MCF 10A (cell line): ENCODE measurements at regions not wholly inside any gene's neighbourhood (a gene's known extent, or its start where the extent isn't known, plus 50 kb on each side); places are given as distances from the start of the nearest gene placed in this dataset.

Source experiments
- BruUV-seq: library from RNA; stranded (reverse); fragments of 400-500 nt; replicated peaks from 2 replicates; lab custom pipeline; 2021; lab: Mats Ljungman, UMichigan
- CTCF ChIA-PET: fragments of 300-600 bp; sonication (Branson Sonifier 250); formaldehyde crosslinking; extraction: SDS; loops from one replicate; lab custom pipeline; 2021; ENCODE audit warnings: antibody characterized with exemption, inconsistent platforms; lab: Yijun Ruan, JAX
- POLR2A ChIA-PET: fragments of 300-600, 350-650 bp; sonication (Branson Sonifier 250); formaldehyde crosslinking; extraction: SDS; loops from one replicate; lab custom pipeline; 2020; ENCODE audit warnings: antibody characterized with exemption, inconsistent platforms; lab: Yijun Ruan, JAX
- DNase-seq: peaks from one replicate; pipeline ENCODE4 v3.0.0-alpha.2; 2018; ENCODE audit not compliant: unreplicated experiment
- H3K27ac Mint-ChIP-seq: one replicate; pipeline ENCODE4 v1.8.0; 2022; ENCODE audit warnings: mild to moderate bottlenecking, low read depth, mixed read lengths; ENCODE audit not compliant: unreplicated experiment
- H3K27me3 Mint-ChIP-seq: one replicate; pipeline ENCODE4 v1.8.0; 2022; ENCODE audit warnings: mixed read lengths; ENCODE audit not compliant: insufficient read depth, unreplicated experiment
- H3K36me3 Mint-ChIP-seq: one replicate; pipeline ENCODE4 v1.8.0; 2022; ENCODE audit warnings: mild to moderate bottlenecking, moderate library complexity, mixed read lengths; ENCODE audit not compliant: insufficient read depth, unreplicated experiment
- H3K4me1 Mint-ChIP-seq: one replicate; pipeline ENCODE4 v1.8.0; 2022; ENCODE audit warnings: mixed read lengths; ENCODE audit not compliant: insufficient read depth, unreplicated experiment
- H3K4me3 Mint-ChIP-seq: one replicate; pipeline ENCODE4 v1.8.0; 2022; ENCODE audit warnings: mild to moderate bottlenecking, moderate library complexity, mixed read lengths; ENCODE audit not compliant: unreplicated experiment
- H3K9me3 Mint-ChIP-seq: one replicate; pipeline ENCODE4 v1.8.0; 2022; ENCODE audit warnings: mixed read lengths; ENCODE audit not compliant: unreplicated experiment
- intact Hi-C: fragments of 100-400 bp; cut with micrococcal nuclease; formaldehyde crosslinking; loops from 2 replicates; pipeline ENCODE4 v1.14.1; 2022
- TF ChIP-seq, protein P1 (sequence below): fragments of 200-600 bp; IDR thresholded peaks from one replicate; pipeline ENCODE4 v1.8.0; 2022; ENCODE audit warnings: antibody characterized with exemption, mild to moderate bottlenecking; ENCODE audit not compliant: unreplicated experiment

DNA sequence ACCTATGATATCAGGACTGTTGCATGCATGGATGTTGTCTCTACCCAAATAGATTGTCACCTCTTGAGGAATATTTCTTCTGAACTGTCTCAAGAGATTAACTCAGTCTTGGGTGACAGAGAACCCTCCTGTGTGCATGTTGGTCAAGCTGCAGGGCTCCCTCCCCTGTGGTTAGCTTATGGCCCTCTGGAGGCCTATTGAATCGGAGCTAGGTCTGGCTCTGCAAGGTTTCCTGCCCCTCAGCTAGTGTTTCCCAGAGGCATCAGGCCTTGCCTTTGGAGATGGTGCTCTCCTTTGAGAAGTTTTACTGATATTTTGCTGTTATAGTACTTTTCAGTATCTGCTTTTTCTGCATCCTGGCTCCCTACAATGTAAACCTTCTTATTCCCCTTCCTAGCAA, 769.2 kb upstream of the FAM98A start:
- Mint-ChIP-seq H3K4me3 (no peak overlapping the region), H3K9me3 (no peaks in the 10 kb centered on the region), H3K27ac (no peak overlapping the region), H3K27me3 (peaks cover 45% of the 10 kb centered on the region), H3K36me3 (no peaks in the 10 kb centered on the region), H3K4me1 (no peaks in the 10 kb centered on the region)
- intact Hi-C loops = no loop called here
- TF ChIP-seq, protein P1, sequence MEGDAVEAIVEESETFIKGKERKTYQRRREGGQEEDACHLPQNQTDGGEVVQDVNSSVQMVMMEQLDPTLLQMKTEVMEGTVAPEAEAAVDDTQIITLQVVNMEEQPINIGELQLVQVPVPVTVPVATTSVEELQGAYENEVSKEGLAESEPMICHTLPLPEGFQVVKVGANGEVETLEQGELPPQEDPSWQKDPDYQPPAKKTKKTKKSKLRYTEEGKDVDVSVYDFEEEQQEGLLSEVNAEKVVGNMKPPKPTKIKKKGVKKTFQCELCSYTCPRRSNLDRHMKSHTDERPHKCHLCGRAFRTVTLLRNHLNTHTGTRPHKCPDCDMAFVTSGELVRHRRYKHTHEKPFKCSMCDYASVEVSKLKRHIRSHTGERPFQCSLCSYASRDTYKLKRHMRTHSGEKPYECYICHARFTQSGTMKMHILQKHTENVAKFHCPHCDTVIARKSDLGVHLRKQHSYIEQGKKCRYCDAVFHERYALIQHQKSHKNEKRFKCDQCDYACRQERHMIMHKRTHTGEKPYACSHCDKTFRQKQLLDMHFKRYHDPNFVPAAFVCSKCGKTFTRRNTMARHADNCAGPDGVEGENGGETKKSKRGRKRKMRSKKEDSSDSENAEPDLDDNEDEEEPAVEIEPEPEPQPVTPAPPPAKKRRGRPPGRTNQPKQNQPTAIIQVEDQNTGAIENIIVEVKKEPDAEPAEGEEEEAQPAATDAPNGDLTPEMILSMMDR = no peak
- DNase-seq = no peak
- BruUV-seq = no TSS peak
- ChIA-PET CTCF (interaction anchor here (0.5 kb wide), 1 partner anchor 33 kb away, joined by 3 read pairs; no protein-coding TSS in a partner anchor), POLR2A (no interaction called here)

DNA sequence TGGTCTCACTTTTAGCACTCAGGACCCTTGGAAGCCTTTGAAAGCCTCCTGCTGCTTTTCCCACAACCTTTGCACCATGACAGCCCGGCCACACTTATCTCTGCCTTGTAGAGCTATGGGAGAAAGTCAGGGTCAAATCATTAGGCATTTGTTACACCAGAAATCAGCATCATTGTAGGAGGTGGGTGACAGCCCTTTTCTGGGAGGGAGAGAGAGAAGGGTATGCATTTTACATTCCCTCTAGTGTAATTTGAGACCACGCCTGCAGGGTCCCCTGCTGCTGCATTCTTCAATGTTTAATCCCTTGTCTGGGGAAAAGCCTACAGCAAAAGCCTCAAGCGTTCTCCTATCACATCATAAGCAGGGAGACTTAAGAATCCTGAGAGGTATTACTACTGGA, 766.8 kb upstream of the FAM98A start:
- no peaks in the 10 kb centered on the region for H3K4me1 Mint-ChIP-seq
- ChIA-PET CTCF (no interaction called here), POLR2A (no interaction called here)
- no peak overlapping the region for H3K27ac Mint-ChIP-seq
- TF ChIP-seq, protein P1 = no peak
- BruUV-seq = no TSS peak
- no peak overlapping the region for H3K4me3 Mint-ChIP-seq
- H3K36me3 Mint-ChIP-seq = no peaks in the 10 kb centered on the region
- peaks cover 46% of the 10 kb centered on the region for H3K27me3 Mint-ChIP-seq
- no peaks in the 10 kb centered on the region for H3K9me3 Mint-ChIP-seq
- intact Hi-C loops = no loop called here
- no peak for DNase-seq

DNA sequence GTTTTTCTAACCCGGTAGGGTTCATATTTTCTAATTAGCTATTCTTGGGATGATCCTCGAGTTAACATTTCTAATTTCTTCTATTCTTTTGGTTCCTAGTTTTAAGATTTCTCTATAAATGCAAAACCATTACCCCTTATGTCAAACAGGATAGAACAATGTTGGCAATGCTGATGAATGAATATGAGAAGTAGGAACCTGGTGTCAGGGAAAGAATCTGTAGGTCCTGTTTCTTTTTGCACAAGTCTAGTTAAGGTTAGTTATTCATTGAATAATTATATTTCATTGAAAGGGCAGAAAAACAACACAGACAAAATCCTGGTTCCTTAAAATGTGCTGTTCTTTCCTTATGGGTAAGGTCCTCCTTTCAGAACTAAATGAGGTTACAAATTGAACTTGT, 766.4 kb upstream of the FAM98A start:
- H3K27ac Mint-ChIP-seq = no peak overlapping the region
- H3K36me3 Mint-ChIP-seq = no peaks in the 10 kb centered on the region
- intact Hi-C loops = no loop called here
- H3K9me3 Mint-ChIP-seq = no peaks in the 10 kb centered on the region
- TF ChIP-seq, protein P1 = no peak
- POLR2A ChIA-PET = no interaction called here
- CTCF ChIA-PET = interaction anchor here (2.1 kb wide), 1 partner anchor 205 kb away, joined by 7 read pairs; no protein-coding TSS in a partner anchor
- no peak overlapping the region for H3K4me3 Mint-ChIP-seq
- no TSS peak for BruUV-seq
- peaks cover 46% of the 10 kb centered on the region for H3K27me3 Mint-ChIP-seq
- DNase-seq = no peak
- no peaks in the 10 kb centered on the region for H3K4me1 Mint-ChIP-seq

DNA sequence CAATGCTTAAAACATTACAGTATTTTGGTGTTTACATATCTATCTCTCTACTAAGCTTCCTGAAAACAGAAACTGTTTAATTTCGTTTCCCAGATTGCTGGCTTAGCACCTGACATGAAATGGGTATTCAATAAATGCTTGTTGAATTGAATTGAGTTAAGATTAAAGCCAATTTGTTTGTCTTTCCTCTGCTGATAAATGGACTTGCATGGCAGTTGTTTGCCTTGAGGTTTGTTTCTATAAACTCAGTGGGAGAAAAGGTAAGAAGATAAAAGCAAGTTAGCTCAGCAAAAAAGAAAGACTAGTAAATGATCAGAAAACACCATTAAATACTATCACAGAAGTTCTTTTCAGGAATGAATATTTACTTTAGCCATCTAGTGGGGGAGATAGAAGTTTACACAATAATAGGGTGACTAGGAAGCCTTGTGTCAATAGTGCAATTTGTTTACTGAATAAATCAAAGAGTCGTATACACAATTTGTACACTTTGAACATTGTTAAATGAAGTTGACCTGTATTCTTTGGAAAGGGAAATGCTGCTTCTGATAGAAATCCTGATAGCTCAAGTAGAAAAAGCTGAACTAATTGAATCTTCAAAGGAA, 754.5 kb upstream of the FAM98A start:
- no peak for DNase-seq
- no peak overlapping the region for H3K27ac Mint-ChIP-seq
- peaks cover 4% of the 10 kb centered on the region for H3K4me1 Mint-ChIP-seq
- no peaks in the 10 kb centered on the region for H3K36me3 Mint-ChIP-seq
- intact Hi-C loops = loop anchor here (10.0 kb wide), 1 partner anchor 249 kb away; no protein-coding TSS in a partner anchor
- BruUV-seq = no TSS peak
- POLR2A ChIA-PET = no interaction called here
- H3K4me3 Mint-ChIP-seq = no peak overlapping the region
- CTCF ChIA-PET = no interaction called here
- TF ChIP-seq, protein P1 = no peak
- no peaks in the 10 kb centered on the region for H3K9me3 Mint-ChIP-seq
- no peaks in the 10 kb centered on the region for H3K27me3 Mint-ChIP-seq
